Kidney epithelial cell (primary cell): ENCODE measurements at regions not wholly inside any gene's neighbourhood (a gene's known extent, or its start where the extent isn't known, plus 50 kb on each side); places are given as distances from the start of the nearest gene placed in this dataset.
"Not testable (repeated sequence)": the region's sequence is repeated elsewhere in the genome, so short reads cannot be mapped to it uniquely, and the experiment has no call there.

Experiments used
- DNase-seq: peaks from one replicate; pipeline ENCODE4 v3.0.0-alpha.2; 2010; ENCODE audit warnings: low read depth
- H3K27me3 ChIP-seq: 2 replicates; pipeline ENCODE4 v1.6.0; 2011; ENCODE audit warnings: low read length; ENCODE audit not compliant: control insufficient read depth, insufficient read depth
- H3K36me3 ChIP-seq: 2 replicates; pipeline ENCODE4 v1.5.1; 2011; ENCODE audit warnings: low read length; ENCODE audit not compliant: control insufficient read depth, insufficient read depth
- H3K4me3 ChIP-seq: 2 replicates; pipeline ENCODE4 v1.5.1; 2011; ENCODE audit warnings: low read depth, mild to moderate bottlenecking, control low read depth, low read length
- TF ChIP-seq, protein P1 (sequence below): IDR thresholded peaks from 2 replicates; pipeline ENCODE4 v1.5.1; 2011; ENCODE audit warnings: mild to moderate bottlenecking, moderate library complexity, low read length, control low read depth, inconsistent platforms; ENCODE audit not compliant: insufficient read depth, poor library complexity, severe bottlenecking

DNA sequence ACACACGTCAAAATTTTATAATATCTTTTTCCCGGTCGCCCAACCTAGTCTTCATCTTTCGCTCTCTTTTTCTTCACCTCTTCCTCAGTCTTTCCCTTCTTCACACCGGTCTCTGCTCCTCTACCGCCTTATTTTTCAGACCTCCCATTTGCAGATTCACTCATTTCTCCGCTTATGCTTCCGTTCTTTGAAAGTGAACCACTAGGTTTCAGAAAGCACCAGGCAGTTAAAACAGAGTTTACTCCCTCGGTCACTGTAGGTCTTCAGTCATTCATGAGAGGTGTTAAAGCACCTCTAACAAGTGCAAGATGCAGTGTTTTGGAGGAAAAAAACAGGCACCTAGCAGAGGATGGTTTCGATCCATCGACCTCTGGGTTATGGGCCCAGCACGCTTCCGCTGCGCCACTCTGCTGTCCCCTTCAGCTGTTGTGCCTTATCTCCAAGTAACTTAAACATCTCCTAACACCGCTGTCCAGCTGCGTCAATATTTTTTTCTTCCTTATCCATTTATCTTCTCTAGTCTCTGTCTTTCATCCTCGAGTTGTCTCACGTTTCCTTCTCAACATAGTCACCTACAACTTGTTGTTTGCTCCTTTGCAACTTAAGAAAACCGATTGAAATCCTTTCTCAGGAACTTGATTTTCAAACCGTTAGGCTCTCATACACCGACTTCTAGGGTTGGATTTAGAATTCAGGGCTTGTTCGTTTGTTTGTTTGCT is 119.7 kb upstream of the ZNF184 start:
- no peak for DNase-seq
- Histone ChIP-seq H3K4me3 (peak overlapping the region; percentile 34), H3K36me3 (no peaks in the 10 kb centered on the region), H3K27me3 (peaks cover 21% of the 10 kb centered on the region)
- TF ChIP-seq, protein P1, sequence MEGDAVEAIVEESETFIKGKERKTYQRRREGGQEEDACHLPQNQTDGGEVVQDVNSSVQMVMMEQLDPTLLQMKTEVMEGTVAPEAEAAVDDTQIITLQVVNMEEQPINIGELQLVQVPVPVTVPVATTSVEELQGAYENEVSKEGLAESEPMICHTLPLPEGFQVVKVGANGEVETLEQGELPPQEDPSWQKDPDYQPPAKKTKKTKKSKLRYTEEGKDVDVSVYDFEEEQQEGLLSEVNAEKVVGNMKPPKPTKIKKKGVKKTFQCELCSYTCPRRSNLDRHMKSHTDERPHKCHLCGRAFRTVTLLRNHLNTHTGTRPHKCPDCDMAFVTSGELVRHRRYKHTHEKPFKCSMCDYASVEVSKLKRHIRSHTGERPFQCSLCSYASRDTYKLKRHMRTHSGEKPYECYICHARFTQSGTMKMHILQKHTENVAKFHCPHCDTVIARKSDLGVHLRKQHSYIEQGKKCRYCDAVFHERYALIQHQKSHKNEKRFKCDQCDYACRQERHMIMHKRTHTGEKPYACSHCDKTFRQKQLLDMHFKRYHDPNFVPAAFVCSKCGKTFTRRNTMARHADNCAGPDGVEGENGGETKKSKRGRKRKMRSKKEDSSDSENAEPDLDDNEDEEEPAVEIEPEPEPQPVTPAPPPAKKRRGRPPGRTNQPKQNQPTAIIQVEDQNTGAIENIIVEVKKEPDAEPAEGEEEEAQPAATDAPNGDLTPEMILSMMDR, result no peak

DNA sequence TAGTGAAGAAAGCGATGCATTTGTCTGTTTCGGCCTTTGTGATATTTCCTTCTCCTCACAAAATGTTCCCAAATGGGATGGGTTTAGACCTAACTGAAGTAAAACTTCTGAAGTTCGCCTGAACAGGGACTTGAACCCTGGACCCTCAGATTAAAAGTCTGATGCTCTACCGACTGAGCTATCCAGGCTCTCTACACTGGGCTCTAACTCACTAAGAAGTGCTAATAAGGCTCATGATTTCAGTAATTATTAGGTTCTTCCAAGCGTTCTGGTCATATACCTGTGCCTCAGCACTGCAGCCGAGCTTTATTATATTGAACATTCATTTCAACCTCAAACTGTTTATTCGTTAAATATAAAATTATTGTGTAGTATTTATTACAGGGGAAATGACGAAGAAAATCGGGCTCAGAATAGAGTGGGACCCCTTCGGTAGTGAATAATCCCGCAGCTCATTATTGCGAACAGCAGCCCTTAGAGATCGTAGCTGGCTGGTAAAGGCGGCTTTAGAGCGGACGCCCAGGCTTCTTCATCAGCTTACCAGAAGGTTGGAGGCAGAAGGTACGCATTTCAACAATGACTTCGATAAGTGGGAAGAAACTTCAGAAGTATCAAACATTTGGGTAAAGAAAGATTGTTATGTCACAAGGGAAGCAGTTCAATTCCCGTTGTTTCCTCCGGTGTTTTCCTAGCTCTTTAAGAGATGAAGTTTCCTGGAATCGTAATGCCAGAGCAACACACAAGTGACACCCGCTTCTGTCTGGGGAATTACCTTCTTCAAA is 119.0 kb upstream of the ZNF184 start:
- Histone ChIP-seq H3K36me3 (no peaks in the 10 kb centered on the region), H3K27me3 (peaks cover 19% of the 10 kb centered on the region), H3K4me3 (peak overlapping the region; percentile 34)
- TF ChIP-seq, protein P1, result no peak
- no peak for DNase-seq

DNA sequence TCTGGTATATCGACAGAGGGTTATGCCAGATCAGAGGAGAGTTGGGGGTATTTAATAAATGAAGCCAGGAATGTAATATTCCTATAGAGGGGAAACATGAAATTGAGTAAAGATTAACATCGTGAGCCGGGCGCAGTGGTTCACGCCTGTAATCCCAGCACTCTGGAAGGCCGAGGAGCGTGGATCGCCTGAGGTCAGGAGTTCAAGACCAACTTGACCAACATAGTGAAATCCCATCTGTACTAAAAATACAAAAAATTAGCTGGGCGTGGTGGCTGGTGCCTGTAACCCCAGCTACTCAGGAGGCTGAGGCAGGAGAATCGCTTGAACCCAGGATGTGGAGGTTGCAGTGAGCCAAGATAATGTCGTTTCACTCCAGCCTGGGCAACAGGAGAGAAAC is 112.4 kb upstream of the ZNF184 start:
- not testable (repeated sequence) for H3K4me3 ChIP-seq, H3K27me3 ChIP-seq, DNase-seq, H3K36me3 ChIP-seq

DNA sequence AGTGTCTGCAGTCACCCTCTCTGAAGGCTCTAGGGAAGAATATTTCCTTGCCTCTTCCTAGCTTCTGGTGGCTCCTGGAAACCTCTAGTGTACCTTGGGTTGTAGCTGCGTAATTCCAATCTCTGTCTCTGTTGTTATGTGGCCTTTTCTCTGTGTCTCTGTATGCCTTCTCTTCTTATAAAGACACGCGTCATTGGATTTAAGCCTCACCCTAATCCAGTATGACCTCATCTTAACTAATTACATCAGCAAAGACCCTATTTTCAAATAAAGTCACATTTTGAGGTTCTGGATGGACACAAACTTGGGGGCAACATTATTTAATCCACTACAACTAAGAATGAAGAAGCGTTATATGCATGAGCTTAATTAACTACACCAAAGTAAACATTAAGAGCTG is 111.4 kb upstream of the ZNF184 start:
- no peak for DNase-seq
- TF ChIP-seq, protein P1, result no peak
- H3K27me3 ChIP-seq, result peaks cover 4% of the 10 kb centered on the region
- no peak overlapping the region for H3K4me3 ChIP-seq
- H3K36me3 ChIP-seq, result no peaks in the 10 kb centered on the region

DNA sequence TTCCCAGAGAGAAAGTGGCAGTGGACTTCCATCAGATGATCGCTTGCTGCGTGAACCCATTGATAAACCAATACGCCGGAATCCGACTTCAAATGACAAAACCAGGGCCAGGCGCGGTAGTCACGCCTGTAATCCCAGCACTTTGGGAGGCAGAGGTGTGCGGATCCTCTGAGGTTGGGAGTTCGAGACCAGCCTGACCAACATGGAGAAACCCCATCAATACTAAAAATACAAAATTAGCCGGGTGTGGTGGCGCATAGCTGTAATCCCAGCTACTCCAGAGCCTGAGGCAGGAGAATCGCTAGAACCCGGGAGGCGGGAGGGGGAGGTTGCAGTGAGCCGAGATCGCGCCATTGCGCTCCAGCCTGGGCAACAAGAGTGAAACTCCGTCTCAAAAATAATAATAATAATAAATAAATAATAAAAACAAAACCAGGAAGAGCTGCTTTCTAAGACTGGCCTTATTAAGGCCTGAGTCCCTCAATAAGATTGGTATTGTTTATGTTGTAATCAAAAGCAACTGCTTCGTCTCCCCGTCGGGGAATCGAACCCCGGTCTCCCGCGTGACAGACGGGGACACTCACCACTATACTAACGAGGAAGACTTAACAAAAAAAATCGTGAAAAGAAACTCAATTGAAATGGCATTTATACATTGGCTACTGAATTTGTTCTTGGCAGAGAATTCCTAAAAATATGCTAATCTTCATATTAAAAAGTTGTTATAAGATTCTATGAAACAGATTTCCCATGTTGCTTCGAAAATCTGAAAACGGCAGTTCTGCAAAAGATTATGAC is 110.2 kb upstream of the ZNF184 start:
- no peak for DNase-seq
- no peak overlapping the region for H3K4me3 ChIP-seq
- H3K27me3 ChIP-seq, result peaks cover 4% of the 10 kb centered on the region
- TF ChIP-seq, protein P1, result no peak
- H3K36me3 ChIP-seq, result no peaks in the 10 kb centered on the region

DNA sequence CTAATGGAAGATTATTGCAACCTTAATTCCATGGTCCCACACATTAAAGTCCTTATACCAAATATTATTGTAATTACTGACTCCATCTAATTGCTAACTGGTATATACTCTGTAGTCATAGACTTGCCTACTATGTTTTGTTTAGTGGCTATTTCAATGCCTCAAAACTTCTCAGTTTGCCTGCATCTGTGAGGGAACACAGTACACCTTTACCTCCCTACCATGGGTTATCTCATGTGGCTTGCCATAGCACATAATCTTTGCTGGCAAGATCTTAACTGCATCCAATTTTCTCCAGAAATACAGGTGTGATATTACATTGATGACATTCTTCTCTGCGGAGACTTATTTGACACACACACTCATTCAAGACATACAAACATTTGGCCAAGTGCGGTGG is 107.1 kb upstream of the ZNF184 start:
- Histone ChIP-seq H3K27me3 (peaks cover 2% of the 10 kb centered on the region), H3K4me3 (no peak overlapping the region), H3K36me3 (no peaks in the 10 kb centered on the region)
- no peak for DNase-seq
- TF ChIP-seq, protein P1, result no peak
